ENCODE measurements at regions not wholly inside any gene's neighbourhood (a gene's known extent, or its start where the extent isn't known, plus 50 kb on each side); places are given as distances from the start of the nearest gene placed in this dataset.

- Mint-ChIP-seq H3K4me3 (ENCODE audit: unreplicated experiment) (no peak overlapping the region), H3K9me3 (ENCODE audit: unreplicated experiment) (no peaks in the 10 kb centered on the region), H3K27me3 (ENCODE audit: unreplicated experiment) (no peaks in the 10 kb centered on the region), H3K4me1 (ENCODE audit: unreplicated experiment) (no peaks in the 10 kb centered on the region), H3K27ac (ENCODE audit: unreplicated experiment) (no peak overlapping the region), H3K36me3 (ENCODE audit: low read depth, unreplicated experiment) (no peaks in the 10 kb centered on the region)
- TF ChIP-seq CTCF (IDR thresholded peaks at IDR 0.05; ENCODE audit: unreplicated experiment): no peak
- no peak for DNase-seq (ENCODE audit: low spot score)
Observed at GRCh38 chr5:21694567-21694966, 1158.6 kb downstream of the CDH12 start.

DNA sequence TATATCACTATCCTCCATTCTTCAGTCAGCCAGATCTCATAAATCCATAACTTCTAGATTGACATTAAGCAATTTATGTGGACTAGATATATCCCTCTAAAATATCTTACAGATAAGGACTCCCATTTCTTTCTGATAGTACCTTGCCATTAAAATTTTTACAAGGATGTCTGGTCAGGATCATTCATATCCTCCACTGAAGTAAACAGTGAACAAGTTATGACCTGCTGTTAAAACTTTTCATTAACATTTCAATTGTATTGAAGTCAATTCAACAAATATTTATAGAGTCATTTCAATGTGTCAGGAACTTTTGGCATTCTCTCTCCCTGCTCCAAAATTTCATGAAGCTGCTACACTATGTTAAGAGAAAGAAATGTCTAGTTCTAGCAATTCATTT lies 1159.6 kb downstream of the CDH12 start:
- TF ChIP-seq CTCF (IDR thresholded peaks at IDR 0.05; ENCODE audit: unreplicated experiment): no peak
- Mint-ChIP-seq H3K27me3 (ENCODE audit: unreplicated experiment) (no peaks in the 10 kb centered on the region), H3K4me1 (ENCODE audit: unreplicated experiment) (no peaks in the 10 kb centered on the region), H3K36me3 (ENCODE audit: low read depth, unreplicated experiment) (no peaks in the 10 kb centered on the region), H3K9me3 (ENCODE audit: unreplicated experiment) (no peaks in the 10 kb centered on the region), H3K27ac (ENCODE audit: unreplicated experiment) (no peak overlapping the region), H3K4me3 (ENCODE audit: unreplicated experiment) (no peak overlapping the region)
- DNase-seq (ENCODE audit: low spot score): no peak

GRCh38 chr5:21689587-21689986 lies 1163.6 kb downstream of the CDH12 start:
- TF ChIP-seq CTCF (IDR thresholded peaks at IDR 0.05; ENCODE audit: unreplicated experiment): no peak
- no peak overlapping the region for H3K4me3 Mint-ChIP-seq (ENCODE audit: unreplicated experiment)
- no peaks in the 10 kb centered on the region for H3K36me3 Mint-ChIP-seq (ENCODE audit: low read depth, unreplicated experiment)
- no peaks in the 10 kb centered on the region for H3K4me1 Mint-ChIP-seq (ENCODE audit: unreplicated experiment)
- no peaks in the 10 kb centered on the region for H3K9me3 Mint-ChIP-seq (ENCODE audit: unreplicated experiment)
- no peak for DNase-seq (ENCODE audit: low spot score)
- H3K27me3 Mint-ChIP-seq (ENCODE audit: unreplicated experiment): no peaks in the 10 kb centered on the region
- no peak overlapping the region for H3K27ac Mint-ChIP-seq (ENCODE audit: unreplicated experiment)

DNA sequence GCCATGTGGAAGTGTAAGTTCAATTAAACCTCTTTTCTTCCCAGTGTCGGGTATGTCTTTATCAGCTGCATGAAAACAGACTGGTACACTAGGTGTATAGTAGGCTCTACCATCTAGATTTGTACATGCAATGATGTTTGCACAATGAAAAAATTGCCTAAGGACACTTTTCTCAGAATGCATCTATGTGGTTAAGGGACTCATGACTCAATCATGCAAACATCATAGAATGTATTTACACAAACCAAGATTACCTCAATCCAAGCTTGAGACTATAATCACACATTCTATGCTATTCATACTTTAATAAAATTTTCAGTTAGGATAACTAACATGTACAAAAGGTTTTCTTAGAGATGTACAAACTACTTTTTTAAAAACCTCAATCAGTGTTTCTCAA lies 1164.5 kb downstream of the CDH12 start:
- no peak for DNase-seq (ENCODE audit: low spot score)
- no peaks in the 10 kb centered on the region for H3K4me1 Mint-ChIP-seq (ENCODE audit: unreplicated experiment)
- no peaks in the 10 kb centered on the region for H3K36me3 Mint-ChIP-seq (ENCODE audit: low read depth, unreplicated experiment)
- H3K27ac Mint-ChIP-seq (ENCODE audit: unreplicated experiment): no peak overlapping the region
- no peaks in the 10 kb centered on the region for H3K9me3 Mint-ChIP-seq (ENCODE audit: unreplicated experiment)
- H3K4me3 Mint-ChIP-seq (ENCODE audit: unreplicated experiment): no peak overlapping the region
- TF ChIP-seq CTCF (IDR thresholded peaks at IDR 0.05; ENCODE audit: unreplicated experiment): no peak
- H3K27me3 Mint-ChIP-seq (ENCODE audit: unreplicated experiment): no peaks in the 10 kb centered on the region

DNA sequence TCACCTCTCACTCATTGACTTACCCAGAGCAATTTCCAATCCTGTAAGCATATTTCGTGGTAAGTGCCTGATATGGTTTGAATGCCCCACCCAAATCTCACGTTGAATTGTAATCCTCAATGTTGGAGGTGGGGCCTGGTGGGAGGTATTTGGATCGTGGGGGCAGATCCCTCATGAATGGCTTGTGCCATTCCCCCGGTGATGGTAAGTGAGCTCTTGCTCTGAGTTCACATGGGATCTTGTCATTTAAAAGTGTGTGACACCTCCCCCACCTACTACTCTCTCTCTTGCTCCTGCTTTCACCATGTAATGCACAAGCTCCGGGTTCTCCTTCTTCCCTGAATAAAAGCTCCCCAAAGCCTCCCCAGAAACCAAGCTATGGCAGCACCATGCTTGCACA lies 1165.5 kb downstream of the CDH12 start:
- H3K4me3 Mint-ChIP-seq (ENCODE audit: unreplicated experiment): no peak overlapping the region
- no peak for TF ChIP-seq CTCF (IDR thresholded peaks at IDR 0.05; ENCODE audit: unreplicated experiment)
- H3K36me3 Mint-ChIP-seq (ENCODE audit: low read depth, unreplicated experiment): no peaks in the 10 kb centered on the region
- no peaks in the 10 kb centered on the region for H3K4me1 Mint-ChIP-seq (ENCODE audit: unreplicated experiment)
- DNase-seq (ENCODE audit: low spot score): no peak
- no peak overlapping the region for H3K27ac Mint-ChIP-seq (ENCODE audit: unreplicated experiment)
- H3K27me3 Mint-ChIP-seq (ENCODE audit: unreplicated experiment): no peaks in the 10 kb centered on the region
- H3K9me3 Mint-ChIP-seq (ENCODE audit: unreplicated experiment): no peaks in the 10 kb centered on the region
